ENCODE measurements at regions not wholly inside any gene's neighbourhood (a gene's known extent, or its start where the extent isn't known, plus 50 kb on each side); places are given as distances from the start of the nearest gene placed in this dataset.
A peak's percentile ranks its signal among the peaks of the same experiment; 100 is the strongest.

DNA sequence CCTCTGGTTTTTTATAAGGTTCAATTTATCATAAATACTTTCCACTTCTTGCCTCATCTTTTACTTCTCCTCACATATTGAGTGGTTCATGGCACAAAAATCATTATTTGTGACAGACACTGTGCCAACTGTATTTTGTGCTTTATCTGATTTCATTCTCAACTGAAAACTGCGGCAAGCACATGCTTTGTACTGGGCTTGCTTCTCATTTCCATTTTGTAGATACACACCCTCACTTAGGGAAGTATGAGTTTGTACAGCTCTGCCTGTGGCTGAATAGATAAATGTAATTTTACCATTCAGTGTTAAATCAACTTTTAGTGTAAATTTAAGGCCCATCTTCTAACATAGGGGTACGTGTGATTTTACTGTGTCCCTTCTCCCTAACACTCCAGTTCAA lies 83.6 kb downstream of the ANXA2R start:
- in situ Hi-C loops (cut with HindIII; ENCODE audit: low sequenced_read_pairs): no loop called here
- H3K4me3 ChIP-seq (ENCODE audit: low read depth, low read length): no peak overlapping the region
- DNase-seq (ENCODE audit: low read depth): no peak
- TF ChIP-seq, protein P1, sequence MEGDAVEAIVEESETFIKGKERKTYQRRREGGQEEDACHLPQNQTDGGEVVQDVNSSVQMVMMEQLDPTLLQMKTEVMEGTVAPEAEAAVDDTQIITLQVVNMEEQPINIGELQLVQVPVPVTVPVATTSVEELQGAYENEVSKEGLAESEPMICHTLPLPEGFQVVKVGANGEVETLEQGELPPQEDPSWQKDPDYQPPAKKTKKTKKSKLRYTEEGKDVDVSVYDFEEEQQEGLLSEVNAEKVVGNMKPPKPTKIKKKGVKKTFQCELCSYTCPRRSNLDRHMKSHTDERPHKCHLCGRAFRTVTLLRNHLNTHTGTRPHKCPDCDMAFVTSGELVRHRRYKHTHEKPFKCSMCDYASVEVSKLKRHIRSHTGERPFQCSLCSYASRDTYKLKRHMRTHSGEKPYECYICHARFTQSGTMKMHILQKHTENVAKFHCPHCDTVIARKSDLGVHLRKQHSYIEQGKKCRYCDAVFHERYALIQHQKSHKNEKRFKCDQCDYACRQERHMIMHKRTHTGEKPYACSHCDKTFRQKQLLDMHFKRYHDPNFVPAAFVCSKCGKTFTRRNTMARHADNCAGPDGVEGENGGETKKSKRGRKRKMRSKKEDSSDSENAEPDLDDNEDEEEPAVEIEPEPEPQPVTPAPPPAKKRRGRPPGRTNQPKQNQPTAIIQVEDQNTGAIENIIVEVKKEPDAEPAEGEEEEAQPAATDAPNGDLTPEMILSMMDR (IDR thresholded peaks at IDR 0.05; ENCODE audit: low read depth, low read length, missing control alignments): no peak

DNA sequence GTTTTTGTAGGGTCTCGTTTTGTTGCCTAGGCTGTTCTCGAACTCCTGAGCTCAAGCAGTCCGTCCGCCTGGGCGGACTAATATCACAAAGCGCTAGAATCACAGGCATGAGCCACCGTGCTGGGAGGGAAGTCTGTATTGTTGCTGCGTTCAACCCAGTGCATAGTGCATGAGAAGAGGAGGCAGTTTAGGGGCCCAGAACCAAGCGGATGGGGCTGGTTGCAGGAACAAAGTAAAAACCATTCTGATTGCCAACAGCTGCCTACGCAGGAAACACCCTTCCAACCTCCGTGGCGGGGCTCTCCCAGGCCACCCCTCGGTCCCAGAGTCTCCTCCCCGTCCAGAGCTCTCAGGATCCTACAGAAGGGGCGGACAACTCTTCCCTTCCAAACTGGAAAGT lies 87.1 kb downstream of the ANXA2R start:
- DNase-seq (ENCODE audit: low read depth): no peak
- H3K4me3 ChIP-seq (ENCODE audit: low read depth, low read length): peak overlapping the region; percentile 46
- TF ChIP-seq, protein P1 (IDR thresholded peaks at IDR 0.05; ENCODE audit: low read depth, low read length, missing control alignments): no peak
- in situ Hi-C loops (cut with HindIII; ENCODE audit: low sequenced_read_pairs): no loop called here

DNA sequence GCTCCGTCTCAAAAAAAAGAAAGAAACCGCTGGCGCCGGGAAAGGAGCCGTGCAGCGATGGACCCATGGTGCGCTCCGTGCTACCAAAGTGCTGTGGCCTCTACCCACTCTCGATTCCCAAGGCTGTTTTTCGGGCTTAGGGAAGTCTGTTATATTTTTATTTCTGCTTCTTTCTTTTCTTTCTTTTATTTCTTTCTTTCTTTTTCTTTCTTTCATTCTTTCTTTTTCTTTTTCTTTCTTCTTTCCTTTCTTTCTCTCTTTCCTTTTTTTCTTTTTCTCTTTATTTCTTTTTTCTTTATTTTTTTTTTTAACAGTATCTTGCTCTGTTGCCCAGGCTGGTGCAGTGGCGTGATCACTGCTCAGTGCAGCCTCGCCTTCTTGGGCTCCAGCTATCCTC lies 87.5 kb downstream of the ANXA2R start:
- in situ Hi-C loops (cut with HindIII; ENCODE audit: low sequenced_read_pairs): no loop called here
- DNase-seq (ENCODE audit: low read depth): no peak
- TF ChIP-seq, protein P1 (IDR thresholded peaks at IDR 0.05; ENCODE audit: low read depth, low read length, missing control alignments): no peak
- H3K4me3 ChIP-seq (ENCODE audit: low read depth, low read length): peak overlapping the region; percentile 46

DNA sequence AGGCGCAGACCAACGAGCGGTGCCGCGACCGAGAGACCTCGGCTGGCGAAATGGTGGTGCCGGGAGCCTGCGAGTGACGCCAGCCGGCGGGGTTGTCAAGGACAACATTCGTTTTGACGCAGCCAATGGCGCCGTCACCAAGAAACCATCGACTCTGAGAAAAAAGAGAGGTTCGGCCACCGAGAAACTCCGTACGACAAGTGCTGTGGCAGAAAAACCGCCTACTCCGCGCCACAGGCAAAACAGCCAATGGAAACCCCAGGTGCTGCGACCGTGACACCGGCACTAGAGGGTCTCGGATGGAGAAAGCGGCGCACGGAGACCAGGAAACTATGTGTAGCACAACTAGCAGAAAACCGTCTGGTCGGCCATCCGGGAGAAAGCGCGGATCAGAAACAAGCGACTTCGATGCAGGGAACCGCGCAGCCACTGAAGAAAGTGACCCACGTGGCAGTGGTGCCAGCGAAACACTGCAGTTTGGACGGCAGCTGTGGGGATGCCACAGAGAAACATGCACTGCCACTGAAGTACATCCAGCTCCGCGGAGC lies 88.8 kb downstream of the ANXA2R start:
- DNase-seq (ENCODE audit: low read depth): no peak
- in situ Hi-C loops (cut with HindIII; ENCODE audit: low sequenced_read_pairs): no loop called here
- TF ChIP-seq, protein P1 (IDR thresholded peaks at IDR 0.05; ENCODE audit: low read depth, low read length, missing control alignments): no peak
- peak overlapping the region; percentile 46 for H3K4me3 ChIP-seq (ENCODE audit: low read depth, low read length)

DNA sequence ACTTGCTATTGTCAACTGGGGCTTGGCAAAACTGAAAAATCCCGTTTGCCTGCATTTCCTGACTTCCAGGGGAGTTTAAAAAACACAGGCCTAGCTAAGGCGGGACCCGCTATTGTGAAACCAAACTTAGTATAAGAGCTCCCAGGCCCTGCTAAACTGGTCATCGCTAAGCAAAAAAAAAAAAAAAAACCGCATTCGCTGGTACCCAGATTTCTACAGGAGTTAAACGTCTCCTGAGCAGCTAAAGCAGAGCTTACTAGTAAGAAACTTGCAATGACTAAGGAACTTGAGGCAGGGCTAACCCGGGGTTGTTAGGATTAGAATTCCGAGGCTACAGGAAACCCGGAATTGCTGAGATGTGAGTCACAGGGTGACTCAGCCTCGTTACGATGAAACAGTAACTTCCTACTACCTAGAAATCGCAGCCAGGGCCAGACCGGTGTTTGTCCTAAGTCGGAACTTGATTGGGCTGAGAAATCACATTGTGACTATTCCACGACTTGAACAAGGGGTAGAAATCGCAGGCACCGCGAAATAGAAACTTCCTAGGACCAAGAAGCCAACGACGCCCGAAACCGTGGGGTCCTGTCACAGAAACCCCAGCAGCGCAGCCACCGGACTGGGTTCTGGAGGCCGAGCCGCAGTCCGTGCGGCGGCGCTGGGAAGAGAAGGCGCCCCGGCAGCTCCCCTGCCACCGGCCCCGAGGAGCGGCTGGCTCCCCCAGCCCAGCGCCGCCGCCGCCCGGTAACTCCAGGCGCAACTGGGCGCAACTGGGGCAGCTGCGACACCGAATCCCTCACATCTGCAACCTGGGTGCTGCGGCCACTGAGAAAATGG lies 89.4 kb downstream of the ANXA2R start:
- in situ Hi-C loops (cut with HindIII; ENCODE audit: low sequenced_read_pairs): no loop called here
- TF ChIP-seq, protein P1 (IDR thresholded peaks at IDR 0.05; ENCODE audit: low read depth, low read length, missing control alignments): no peak
- peak; percentile 99 for DNase-seq (ENCODE audit: low read depth)
- H3K4me3 ChIP-seq (ENCODE audit: low read depth, low read length): peak overlapping the region; percentile 46

DNA sequence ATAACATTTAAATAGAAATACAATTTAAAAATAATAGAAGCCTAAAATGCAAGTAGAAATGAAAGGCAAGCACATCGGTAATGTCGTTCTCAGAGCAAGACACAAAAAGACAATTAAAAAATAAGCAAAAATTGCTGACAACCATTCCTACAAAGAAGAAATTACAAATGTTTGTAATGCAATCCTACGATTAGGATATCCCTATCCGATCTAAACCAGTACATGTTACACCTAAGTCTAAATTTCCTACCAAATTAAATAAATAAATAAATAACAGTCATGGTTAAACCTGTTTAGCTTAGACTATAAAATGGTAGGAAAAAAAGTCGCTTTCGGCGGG lies 90.0 kb downstream of the ANXA2R start:
- DNase-seq (ENCODE audit: low read depth): no peak
- TF ChIP-seq, protein P1 (IDR thresholded peaks at IDR 0.05; ENCODE audit: low read depth, low read length, missing control alignments): no peak
- in situ Hi-C loops (cut with HindIII; ENCODE audit: low sequenced_read_pairs): no loop called here
- peak overlapping the region; percentile 46 for H3K4me3 ChIP-seq (ENCODE audit: low read depth, low read length)

All from astrocyte of the cerebellum (primary cell).